ENCODE measurements at regions not wholly inside any gene's neighbourhood (a gene's known extent, or its start where the extent isn't known, plus 50 kb on each side); places are given as distances from the start of the nearest gene placed in this dataset.

GRCh38 chr6:137680705-137681346 is 186.2 kb upstream of the TNFAIP3 start:
- Histone ChIP-seq H3K27ac (ENCODE audit: low read depth, low read length) (no peak overlapping the region), H3K9me3 (ENCODE audit: insufficient read depth in 2 of 2, low read depth in 1 of 2, low read length in 1 of 2) (no peaks in the 10 kb centered on the region), H2AFZ (ENCODE audit: low read length) (no peak overlapping the region), H3K4me3 (ENCODE audit: extremely low read depth in 1 of 4, insufficient read depth in 2 of 4, low read depth in 3 of 4, low read length in 4 of 4) (no peak overlapping the region), H2BK5ac (ENCODE audit: low read depth, low read length) (no peak overlapping the region), H2BK12ac (ENCODE audit: low read depth, low read length) (no peak overlapping the region), H3K23ac (ENCODE audit: insufficient read length) (no peak overlapping the region), H3K18ac (ENCODE audit: extremely low read depth, low read length) (no peak overlapping the region), H3K14ac (ENCODE audit: insufficient read length) (no peak overlapping the region), H3K79me1 (ENCODE audit: low read depth, low read length) (no peaks in the 10 kb centered on the region), H3K27me3 (replicated peaks in 1 of 4; ENCODE audit: control insufficient read depth in 3 of 4, extremely low read depth in 1 of 4, insufficient read depth in 3 of 4, low read length in 3 of 4) (no peaks in the 10 kb centered on the region), H4K5ac (ENCODE audit: insufficient read length, low read depth, low read length) (no peak overlapping the region), H2BK20ac (ENCODE audit: low read length) (no peak overlapping the region), H3K4me1 (replicated peaks in 1 of 4; ENCODE audit: control insufficient read depth in 3 of 4, insufficient read depth in 4 of 4, low read length in 3 of 4) (no peaks in the 10 kb centered on the region), H2AK5ac (ENCODE audit: low read depth, low read length) (no peak overlapping the region), H2BK15ac (ENCODE audit: low read length) (no peak overlapping the region), H4K91ac (replicated peaks; ENCODE audit: insufficient read length, low read length) (no peak overlapping the region), H3K23me2 (ENCODE audit: low read depth, low read length) (no peaks in the 10 kb centered on the region), H4K20me1 (replicated peaks in 1 of 2; ENCODE audit: control insufficient read depth in 1 of 2, insufficient read depth in 2 of 2, low read length in 2 of 2) (no peaks in the 10 kb centered on the region), H4K8ac (ENCODE audit: extremely low read depth, insufficient read depth, low read length) (no peak overlapping the region), H3K36me3 (ENCODE audit: control insufficient read depth in 2 of 4, insufficient read depth in 4 of 4, low read length in 3 of 4) (no peaks in the 10 kb centered on the region), H3K56ac (replicated peaks; ENCODE audit: insufficient read length, low read depth, low read length) (no peak overlapping the region), H3K9ac (replicated peaks in 1 of 4; ENCODE audit: extremely low read depth in 1 of 4, low read depth in 3 of 4, low read length in 3 of 4) (no peak overlapping the region), H2BK120ac (replicated peaks; ENCODE audit: low read depth, low read length) (no peak overlapping the region), H3K4me2 (ENCODE audit: insufficient read depth in 1 of 2, low read depth in 2 of 2, low read length in 2 of 2) (no peak overlapping the region), H3K4ac (replicated peaks; ENCODE audit: insufficient read length, low read depth, low read length) (no peak overlapping the region), H3K79me2 (ENCODE audit: control insufficient read depth in 1 of 2, insufficient read depth in 2 of 2, low read length in 2 of 2) (no peaks in the 10 kb centered on the region)
- DNase-seq (ENCODE audit: low read depth in 1 of 2, low spot score in 2 of 2) = no peak
- ChIA-PET POLR2A (ENCODE audit: partially characterized antibody) (interaction anchor here (0.7 to 0.8 kb wide), 2 partner anchors 10 to 724 kb away, joined by 3 read pairs; no protein-coding TSS in a partner anchor), CTCF (ENCODE audit: partially characterized antibody) (interaction anchor here (1.1 to 2.8 kb wide), 7 partner anchors 14 to 326 kb away, joined by 3 to 7 read pairs (median 4); no protein-coding TSS in a partner anchor)
- FAIRE-seq = no peak
- TF ChIP-seq BACH1 (IDR thresholded peaks at IDR 0.05; ENCODE audit: low read length) (peak; percentile 79; the same call in 1 of the 2 replicates), MAFK (IDR thresholded peaks at IDR 0.05; ENCODE audit: low read depth, low read length) (peak; percentile 77), TAF1 (IDR thresholded peaks at IDR 0.05; ENCODE audit: low read depth, low read length) (no peak)
- WGBS, 2 experiments (ENCODE audit: extremely low coverage in 1 of 2, insufficient coverage in 1 of 2, insufficient read length in 1 of 2, insufficient replicate concordance in 2 of 2, low coverage in 1 of 2, low lambda C conversion rate in 2 of 2, missing lambda C conversion rate in 1 of 2) = 90% methylated on average over 4 of the region's 4 CpGs; no CpG with 5 or more reads in 1 of the 2 experiments

Data from H1 (cell line).